Thymus (tissue), 11 donors: ENCODE measurements at regions not wholly inside any gene's neighbourhood (a gene's known extent, or its start where the extent isn't known, plus 50 kb on each side); places are given as distances from the start of the nearest gene placed in this dataset.

Experiments used
- DNase-seq, 9 donors: peaks; one replicate each; pipeline ENCODE4 v3.0.0-alpha.2; 2013; ENCODE audit warnings: low spot score in 9 of 9, low read depth in 6 of 9, missing footprints in 1 of 9
- H3K27ac ChIP-seq, 2 donors: one replicate each; pipeline ENCODE4 v1.5.1; 2013; ENCODE audit warnings: control low read depth in 1 of 2, low read depth in 1 of 2, low read length in 1 of 2, mild to moderate bottlenecking in 1 of 2, moderate library complexity in 1 of 2
- H3K27me3 ChIP-seq, 2 donors: one replicate each; pipeline ENCODE4 v1.5.1; 2013; ENCODE audit warnings: low read length in 1 of 2; ENCODE audit not compliant: control insufficient read depth in 2 of 2, insufficient read depth in 1 of 2
- H3K36me3 ChIP-seq, 2 donors: one replicate each; pipeline ENCODE4 v1.5.1; 2013; ENCODE audit warnings: low read length in 1 of 2, mild to moderate bottlenecking in 1 of 2, moderate library complexity in 1 of 2; ENCODE audit not compliant: control insufficient read depth in 2 of 2, insufficient read depth in 2 of 2
- H3K4me1 ChIP-seq, 2 donors: one replicate each; pipeline ENCODE4 v1.5.1; 2013; ENCODE audit warnings: low read length in 2 of 2; ENCODE audit not compliant: control insufficient read depth in 2 of 2, insufficient read depth in 2 of 2
- H3K4me3 ChIP-seq, 2 donors: one replicate each; pipeline ENCODE4 v1.5.1; 2013; ENCODE audit warnings: low read length in 2 of 2, control low read depth in 1 of 2, mild to moderate bottlenecking in 1 of 2
- H3K9me3 ChIP-seq, 2 donors: one replicate each; pipeline ENCODE4 v1.5.1; 2013; ENCODE audit warnings: low read length in 1 of 2, mild to moderate bottlenecking in 1 of 2; ENCODE audit not compliant: control insufficient read depth in 2 of 2, insufficient read depth in 1 of 2
- WGBS: extraction: QIAGEN DNeasy Blood & Tissue Kit; methylation state at CpG from one replicate; pipeline ENCODE4 v1.1.7; 2013; 5-methylcytosine and 5-hydroxymethylcytosine counted together
- donor health status: healthy.

- no peaks in the 10 kb centered on the region for H3K36me3 ChIP-seq
- H3K4me3 ChIP-seq, result no peak overlapping the region
- 80% methylated on average over 8 of the region's 8 CpGs for WGBS
- no peak overlapping the region for H3K27ac ChIP-seq
- H3K4me1 ChIP-seq, result peaks cover 17 to 41% of the 10 kb centered on the region in 2 donors
- H3K27me3 ChIP-seq, result no peaks in the 10 kb centered on the region
- no peaks in the 10 kb centered on the region for H3K9me3 ChIP-seq
- DNase-seq, result no peak
Measured at GRCh38 chr20:23151885-23152284, 65.8 kb upstream of the CD93 start.

DNA sequence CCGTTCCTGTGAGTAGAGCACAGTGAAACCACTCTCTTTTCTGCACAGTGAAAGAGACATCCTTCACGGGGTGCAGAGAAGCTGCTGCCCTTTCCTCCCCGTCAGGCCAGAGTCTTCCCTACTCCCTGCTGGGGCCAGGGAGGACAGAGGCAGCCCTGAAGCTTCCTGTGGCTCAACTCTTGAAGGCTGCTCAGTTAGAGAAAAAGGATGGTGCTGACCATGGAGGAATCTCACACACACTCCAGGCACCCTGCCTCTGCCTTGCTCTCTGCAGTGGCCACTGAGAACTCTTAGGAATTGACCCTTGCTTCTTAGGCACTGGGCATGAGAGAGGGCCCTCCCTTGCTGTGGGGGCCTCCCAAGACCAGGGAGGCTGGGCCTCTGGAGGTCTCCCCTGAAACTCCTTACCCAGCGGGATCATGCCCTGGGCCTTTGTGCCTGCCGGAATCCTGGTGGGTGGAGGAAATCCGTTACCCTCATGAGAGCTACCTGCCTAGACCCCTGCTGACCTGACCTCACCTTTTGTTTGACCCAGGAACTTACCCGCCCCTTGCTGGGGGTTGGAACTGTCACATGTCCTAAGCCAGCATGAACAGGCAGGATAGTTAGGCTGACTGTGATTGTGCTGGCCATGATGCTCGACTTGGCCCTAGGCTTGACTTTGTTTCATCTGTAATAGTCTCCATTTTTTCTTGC is 65.0 kb upstream of the CD93 start:
- H3K9me3 ChIP-seq, result no peaks in the 10 kb centered on the region
- WGBS, result 83% methylated on average over 8 of the region's 8 CpGs
- H3K27ac ChIP-seq, result peak overlapping the region in 1 of 2 donors; percentile 56

DNA sequence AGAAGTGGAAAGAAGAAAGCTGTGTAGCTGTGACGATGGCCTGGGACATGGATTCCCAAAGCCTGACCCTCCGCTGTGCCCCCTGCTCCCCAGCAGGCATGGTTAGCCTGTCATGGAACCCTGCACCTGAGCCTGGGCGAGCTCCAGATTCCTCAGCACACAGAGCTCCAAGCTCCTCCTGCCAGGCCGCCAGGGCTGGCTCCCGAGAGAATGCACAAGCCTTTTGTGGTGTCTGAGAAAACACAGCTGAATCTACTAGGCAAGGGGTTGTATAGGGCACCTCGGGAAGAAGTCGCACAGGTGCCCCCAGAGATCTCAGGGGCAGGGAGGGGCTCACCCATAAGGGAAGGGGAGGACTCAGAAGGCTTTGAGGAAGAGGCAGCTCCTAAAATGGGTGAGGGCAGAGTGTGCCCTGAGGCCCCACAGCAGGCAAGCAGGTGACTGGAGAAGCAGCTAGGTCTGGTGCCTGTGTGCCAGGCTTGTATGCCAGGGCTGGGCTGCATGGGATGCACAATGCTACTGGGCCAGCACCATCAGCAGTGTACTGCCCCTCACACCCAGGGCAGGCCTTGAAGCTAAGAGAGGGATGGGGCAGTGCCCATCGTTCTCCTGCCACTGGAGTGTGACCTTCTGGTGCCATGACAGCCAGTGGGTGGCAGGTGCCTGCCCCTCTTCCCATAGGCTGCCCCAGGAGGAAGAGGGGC is 64.3 kb upstream of the CD93 start:
- Histone ChIP-seq H3K9me3 (no peaks in the 10 kb centered on the region), H3K4me3 (no peak overlapping the region), H3K4me1 (peaks cover 17 to 41% of the 10 kb centered on the region in 2 donors), H3K27ac (peak overlapping the region in 1 of 2 donors; percentile 56), H3K27me3 (no peaks in the 10 kb centered on the region), H3K36me3 (no peaks in the 10 kb centered on the region)
- peak in 3 of 9 donors; percentile 26 to 78 (median 65) for DNase-seq
- 38% methylated on average over 8 of the region's 8 CpGs for WGBS

More for the DNA sequence above, 65.0 kb upstream of the CD93 start:
- Histone ChIP-seq H3K36me3 (no peaks in the 10 kb centered on the region), H3K4me1 (peaks cover 17 to 41% of the 10 kb centered on the region in 2 donors), H3K27me3 (no peaks in the 10 kb centered on the region), H3K4me3 (no peak overlapping the region)
- no peak for DNase-seq

- Histone ChIP-seq H3K9me3 (no peaks in the 10 kb centered on the region), H3K36me3 (no peaks in the 10 kb centered on the region), H3K4me3 (no peak overlapping the region), H3K4me1 (peaks cover 14 to 37% of the 10 kb centered on the region in 2 donors), H3K27ac (peak overlapping the region in 1 of 2 donors; percentile 56), H3K27me3 (no peaks in the 10 kb centered on the region)
- no peak for DNase-seq
- 93% methylated on average over 7 of the region's 7 CpGs for WGBS
Measured at GRCh38 chr20:23149623-23150279, 63.6 kb upstream of the CD93 start.

DNA sequence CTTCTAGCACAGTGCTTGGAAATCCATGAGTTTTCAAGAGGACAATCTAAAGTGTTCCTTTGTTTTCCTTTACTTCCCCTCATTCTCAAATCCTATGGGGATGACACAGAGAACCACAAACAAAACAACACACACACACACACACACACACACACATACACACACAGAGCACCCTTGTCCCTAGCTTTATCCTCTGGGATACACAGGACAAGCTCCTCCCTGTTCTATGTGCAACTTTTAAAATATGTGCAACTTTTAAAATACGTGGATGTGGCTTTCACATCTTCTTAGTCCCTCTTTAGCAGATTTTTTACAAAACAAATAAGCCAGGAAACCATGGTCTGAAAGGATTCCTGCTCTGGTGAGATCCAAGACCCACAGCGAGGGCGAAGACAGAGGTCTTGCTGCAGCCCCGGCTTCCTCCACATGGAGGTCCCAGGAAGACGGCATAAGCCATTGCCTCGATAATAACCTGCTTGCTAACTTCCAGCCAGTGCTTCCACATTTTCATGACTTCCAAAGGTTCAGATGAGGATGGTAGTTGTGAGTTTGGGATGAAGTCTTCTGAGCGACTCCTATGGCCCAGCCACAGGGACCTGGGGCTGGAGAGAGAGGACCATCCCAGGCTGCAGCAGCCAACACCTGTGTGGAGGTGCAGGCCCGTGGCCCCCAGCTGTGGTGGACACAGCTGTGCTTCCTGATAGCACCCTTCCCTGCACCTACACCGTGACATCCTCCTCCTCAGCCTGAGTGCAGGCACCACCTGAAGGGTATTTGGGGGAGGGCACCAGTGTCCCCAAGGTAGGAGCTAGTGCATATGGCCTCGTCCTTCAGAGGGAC is 62.8 kb upstream of the CD93 start:
- no peaks in the 10 kb centered on the region for H3K27me3 ChIP-seq
- no peak overlapping the region for H3K4me3 ChIP-seq
- no peaks in the 10 kb centered on the region for H3K9me3 ChIP-seq
- no peaks in the 10 kb centered on the region for H3K36me3 ChIP-seq
- WGBS, result 92% methylated on average over 10 of the region's 10 CpGs
- H3K27ac ChIP-seq, result no peak overlapping the region
- DNase-seq, result no peak
- H3K4me1 ChIP-seq, result peaks cover 14 to 37% of the 10 kb centered on the region in 2 donors

DNA sequence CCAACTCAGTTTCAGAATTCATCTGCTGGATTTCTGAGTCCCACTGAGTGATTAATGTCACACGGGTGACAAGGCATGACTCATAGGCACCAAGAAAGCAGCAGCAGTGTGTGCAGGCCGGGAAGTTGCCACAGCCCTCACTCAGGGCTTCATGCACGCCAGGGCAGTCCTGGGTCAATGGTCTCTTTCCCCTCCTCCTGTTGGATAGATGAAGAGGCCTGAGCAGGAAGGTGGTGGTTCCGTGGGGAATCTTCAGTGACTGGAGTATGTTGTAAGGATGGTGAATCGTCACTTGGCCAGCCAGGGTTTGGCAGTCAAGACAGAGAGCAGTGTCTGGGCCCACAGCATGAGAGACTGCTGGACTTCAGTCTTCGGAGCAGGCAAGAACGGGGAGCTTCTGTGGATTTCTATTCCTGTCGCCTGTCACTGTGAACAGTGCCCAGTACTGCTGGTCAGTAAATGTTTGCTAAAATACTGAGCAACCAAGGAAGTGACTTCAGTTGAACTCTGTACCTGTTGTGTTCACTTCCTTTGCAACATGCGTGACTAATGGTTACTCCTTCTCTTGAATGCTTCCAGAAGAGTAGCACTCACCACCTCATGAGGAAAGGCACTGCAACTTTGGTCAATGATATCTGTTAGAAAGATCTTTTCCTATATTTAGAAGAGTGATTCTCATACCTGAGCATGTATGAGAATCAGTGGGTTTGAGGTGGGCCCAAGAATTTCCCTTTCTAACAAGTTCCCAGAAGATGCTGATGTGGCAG is 62.0 kb upstream of the CD93 start:
- peaks cover 14 to 38% of the 10 kb centered on the region in 2 donors for H3K4me1 ChIP-seq
- no peak for DNase-seq

DNA sequence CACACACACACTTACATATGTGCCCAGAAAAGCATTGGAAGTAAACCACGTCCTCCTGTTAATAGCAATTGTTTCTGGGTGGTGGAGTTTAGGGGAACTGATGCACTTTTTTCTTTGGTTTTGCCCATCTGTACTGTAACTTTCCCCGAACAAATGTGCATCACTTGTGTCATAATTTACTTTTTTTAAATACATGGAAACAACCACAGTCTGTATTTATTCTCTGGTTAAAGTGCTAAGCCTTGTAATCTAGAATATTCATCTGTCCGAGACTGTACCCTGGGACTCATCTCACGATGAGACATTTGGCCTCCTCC is 61.5 kb upstream of the CD93 start:
- Histone ChIP-seq H3K36me3 (no peaks in the 10 kb centered on the region), H3K4me1 (peaks cover 14 to 42% of the 10 kb centered on the region in 2 donors), H3K4me3 (no peak overlapping the region), H3K27me3 (no peaks in the 10 kb centered on the region), H3K9me3 (no peaks in the 10 kb centered on the region), H3K27ac (no peak overlapping the region)
- no peak for DNase-seq
- 77% methylated on average over 4 of the region's 4 CpGs for WGBS

More for the DNA sequence above, 62.0 kb upstream of the CD93 start:
- H3K27ac ChIP-seq, result no peak overlapping the region
- WGBS, result 92% methylated on average over 9 of the region's 9 CpGs
- no peak overlapping the region for H3K4me3 ChIP-seq
- H3K27me3 ChIP-seq, result no peaks in the 10 kb centered on the region
- no peaks in the 10 kb centered on the region for H3K9me3 ChIP-seq
- H3K36me3 ChIP-seq, result no peaks in the 10 kb centered on the region

- Histone ChIP-seq H3K27ac (no peak overlapping the region), H3K9me3 (no peaks in the 10 kb centered on the region), H3K4me1 (peaks cover 8 to 42% of the 10 kb centered on the region in 2 donors)
Measured at GRCh38 chr20:23146857-23147637, 60.9 kb upstream of the CD93 start.

More at GRCh38 chr20:23146857-23147637, 60.9 kb upstream of the CD93 start:
- DNase-seq, result no peak
- WGBS, result 65% methylated on average over 7 of the region's 7 CpGs
- Histone ChIP-seq H3K36me3 (no peaks in the 10 kb centered on the region), H3K4me3 (no peak overlapping the region), H3K27me3 (no peaks in the 10 kb centered on the region)
